Keratinocyte (primary cell): ENCODE measurements at regions not wholly inside any gene's neighbourhood (a gene's known extent, or its start where the extent isn't known, plus 50 kb on each side); places are given as distances from the start of the nearest gene placed in this dataset.
"Not testable (repeated sequence)": the region's sequence is repeated elsewhere in the genome, so short reads cannot be mapped to it uniquely, and the experiment has no call there.

Source experiments
- DNase-seq: peaks from one replicate; pipeline ENCODE4 v3.0.0-alpha.2; 2011; ENCODE audit warnings: low read depth, missing footprints, low spot score
- FAIRE-seq: peaks from 2 replicates; lab custom pipeline; 2011; peaks lifted over from hg19 to GRCh38; lab: Jason Lieb, UNC
- H2AFZ ChIP-seq: 2 replicates; pipeline ENCODE4 v1.6.0; 2012; ENCODE audit warnings: low read length, control low read depth, inconsistent platforms; ENCODE audit not compliant: control insufficient read depth
- H3K27ac ChIP-seq: 2 replicates; pipeline ENCODE4 v1.5.1; 2011; ENCODE audit warnings: low read length; ENCODE audit not compliant: control insufficient read depth, insufficient read depth
- H3K27me3 ChIP-seq: 3 replicates; pipeline ENCODE4 v1.6.0; 2011; ENCODE audit warnings: low read length; ENCODE audit not compliant: control insufficient read depth, insufficient read depth; ENCODE audit errors: extremely low read depth
- H3K36me3 ChIP-seq, 2 experiments: 2 replicates in 1 of 2; 3 replicates in 1 of 2; pipeline ENCODE4 v1.5.1; 2011; ENCODE audit warnings: low read length in 2 of 2, mild to moderate bottlenecking in 1 of 2; ENCODE audit not compliant: control insufficient read depth in 2 of 2, insufficient read depth in 2 of 2; ENCODE audit errors: extremely low read depth in 1 of 2
- H3K4me1 ChIP-seq: 3 replicates; pipeline ENCODE4 v1.5.1; 2011; ENCODE audit warnings: low read length; ENCODE audit not compliant: control insufficient read depth, insufficient read depth; ENCODE audit errors: extremely low read depth
- H3K4me2 ChIP-seq: 3 replicates; pipeline ENCODE4 v1.6.0; 2011; ENCODE audit warnings: low read depth, low read length; ENCODE audit not compliant: control insufficient read depth, insufficient read depth; ENCODE audit errors: extremely low read depth
- H3K4me3 ChIP-seq, 3 experiments: fragments of 200-600 bp in 1 of 3; sonication (generic) in 1 of 3; 2 replicates in 2 of 3; 3 replicates in 1 of 3; pipeline ENCODE4 v1.5.1; 2011 to 2016; ENCODE audit warnings: low read length in 3 of 3, mild to moderate bottlenecking in 3 of 3, control low read depth in 2 of 3, inconsistent platforms in 1 of 3, low read depth in 1 of 3, mixed read lengths in 1 of 3, mixed run types in 1 of 3, moderate library complexity in 1 of 3; ENCODE audit not compliant: control insufficient read depth in 2 of 3, insufficient read depth in 2 of 3; ENCODE audit errors: extremely low read depth in 1 of 3
- H3K79me2 ChIP-seq: 2 replicates; pipeline ENCODE4 v1.6.0; 2012; ENCODE audit warnings: low read length; ENCODE audit not compliant: control insufficient read depth, insufficient read depth
- H3K9ac ChIP-seq: 3 replicates; pipeline ENCODE4 v1.6.0; 2011; ENCODE audit warnings: low read length; ENCODE audit not compliant: control insufficient read depth, insufficient read depth; ENCODE audit errors: extremely low read depth
- H3K9me1 ChIP-seq: 3 replicates; pipeline ENCODE4 v1.6.0; 2011; ENCODE audit warnings: low read length; ENCODE audit not compliant: control insufficient read depth, insufficient read depth; ENCODE audit errors: extremely low read depth
- H3K9me3 ChIP-seq: 2 replicates; pipeline ENCODE4 v1.5.1; 2012; ENCODE audit warnings: low read depth, low read length; ENCODE audit not compliant: control insufficient read depth
- H4K20me1 ChIP-seq: 3 replicates; pipeline ENCODE4 v1.6.0; 2011; ENCODE audit warnings: low read length; ENCODE audit not compliant: control insufficient read depth, insufficient read depth; ENCODE audit errors: extremely low read depth
- EZH2 ChIP-seq: IDR thresholded peaks from one replicate; pipeline ENCODE4 v1.6.1; 2012; ENCODE audit warnings: inconsistent platforms, mild to moderate bottlenecking, low read length, moderate library complexity
- dilution Hi-C: fragments of 300-500 bp; cut with MboI; formaldehyde crosslinking; loops from one replicate; pipeline ENCODE4 v1.7.0; 2020; ENCODE audit warnings: low sequenced_read_pairs; ENCODE audit not compliant: extremely low pct_ligation_motif_present
- TF ChIP-seq, protein P1 (sequence below), 3 experiments: IDR thresholded peaks in 1 of 3; conservative IDR thresholded peaks in 1 of 3; optimal IDR thresholded peaks in 1 of 3; 2 replicates in 2 of 3; 3 replicates in 1 of 3; pipeline versions ENCODE3 to v1.5.1; 2011; ENCODE audit warnings: low read length in 3 of 3, mild to moderate bottlenecking in 3 of 3, moderate library complexity in 2 of 3, control low read depth in 1 of 3, inconsistent platforms in 1 of 3; ENCODE audit not compliant: insufficient read depth in 2 of 3; ENCODE audit errors: extremely low read depth in 1 of 3

DNA sequence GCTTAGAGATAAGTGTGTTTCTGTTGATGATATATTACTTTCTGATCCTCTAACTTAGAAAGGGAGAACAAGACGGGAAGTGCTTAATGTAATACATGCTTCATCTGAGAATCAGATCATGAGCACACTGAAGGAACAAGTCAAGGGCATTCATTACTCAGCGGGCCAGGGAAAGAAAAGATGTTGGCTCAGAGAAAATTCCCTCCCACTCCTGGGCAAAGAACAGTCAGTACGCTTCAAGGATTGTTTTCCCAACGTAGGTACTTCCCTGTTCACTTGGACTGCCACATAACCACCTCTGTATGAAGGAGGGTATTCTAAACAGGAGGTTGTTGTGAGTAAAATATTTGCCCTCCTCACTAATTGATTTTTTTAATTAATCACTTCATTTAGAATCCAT is 374.5 kb upstream of the FMR1 start:
- Histone ChIP-seq H2AFZ (no peak overlapping the region), H3K79me2 (no peaks in the 10 kb centered on the region), H3K9ac (no peak overlapping the region), H3K4me3 (no peak overlapping the region), H3K4me2 (no peak overlapping the region), H3K9me3 (no peaks in the 10 kb centered on the region), H3K9me1 (no peaks in the 10 kb centered on the region), H3K27ac (no peak overlapping the region), H3K27me3 (no peaks in the 10 kb centered on the region), H4K20me1 (no peaks in the 10 kb centered on the region), H3K36me3 (no peaks in the 10 kb centered on the region), H3K4me1 (no peaks in the 10 kb centered on the region)
- no peak for DNase-seq
- FAIRE-seq: no peak
- TF ChIP-seq, protein P1, sequence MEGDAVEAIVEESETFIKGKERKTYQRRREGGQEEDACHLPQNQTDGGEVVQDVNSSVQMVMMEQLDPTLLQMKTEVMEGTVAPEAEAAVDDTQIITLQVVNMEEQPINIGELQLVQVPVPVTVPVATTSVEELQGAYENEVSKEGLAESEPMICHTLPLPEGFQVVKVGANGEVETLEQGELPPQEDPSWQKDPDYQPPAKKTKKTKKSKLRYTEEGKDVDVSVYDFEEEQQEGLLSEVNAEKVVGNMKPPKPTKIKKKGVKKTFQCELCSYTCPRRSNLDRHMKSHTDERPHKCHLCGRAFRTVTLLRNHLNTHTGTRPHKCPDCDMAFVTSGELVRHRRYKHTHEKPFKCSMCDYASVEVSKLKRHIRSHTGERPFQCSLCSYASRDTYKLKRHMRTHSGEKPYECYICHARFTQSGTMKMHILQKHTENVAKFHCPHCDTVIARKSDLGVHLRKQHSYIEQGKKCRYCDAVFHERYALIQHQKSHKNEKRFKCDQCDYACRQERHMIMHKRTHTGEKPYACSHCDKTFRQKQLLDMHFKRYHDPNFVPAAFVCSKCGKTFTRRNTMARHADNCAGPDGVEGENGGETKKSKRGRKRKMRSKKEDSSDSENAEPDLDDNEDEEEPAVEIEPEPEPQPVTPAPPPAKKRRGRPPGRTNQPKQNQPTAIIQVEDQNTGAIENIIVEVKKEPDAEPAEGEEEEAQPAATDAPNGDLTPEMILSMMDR (optimal IDR thresholded peaks at IDR 0.05 in 1 of 3, IDR thresholded peaks at IDR 0.05 in 1 of 3, conservative IDR thresholded peaks at IDR 0.05 in 1 of 3; ENCODE audit: extremely low read depth in 1 of 3, insufficient read depth in 2 of 3, low read length in 3 of 3): no peak
- TF ChIP-seq EZH2: no peak
- dilution Hi-C loops: no loop called here

DNA sequence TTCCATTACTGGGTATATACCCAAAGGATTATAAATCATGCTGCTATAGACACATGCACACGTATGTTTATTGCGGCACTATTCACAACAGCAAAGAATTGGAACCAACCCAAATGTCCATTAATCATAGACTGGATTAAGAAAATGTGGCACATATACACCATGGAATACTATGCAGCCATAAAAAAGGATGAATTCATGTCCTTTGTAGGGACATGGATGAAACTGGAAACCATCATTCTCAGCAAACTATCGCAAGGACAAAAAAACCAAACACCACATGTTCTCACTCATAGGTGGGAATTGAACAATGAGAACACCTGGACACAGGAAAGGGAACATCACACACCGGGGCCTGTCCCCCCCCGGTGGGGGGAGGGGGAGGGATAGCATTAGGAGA is 363.7 kb upstream of the FMR1 start:
- H3K27me3 ChIP-seq, FAIRE-seq, DNase-seq, H3K27ac ChIP-seq, H3K4me2 ChIP-seq, H3K4me3 ChIP-seq, H3K36me3 ChIP-seq, dilution Hi-C loops, H2AFZ ChIP-seq, H3K9me1 ChIP-seq, H3K4me1 ChIP-seq, H3K79me2 ChIP-seq, H4K20me1 ChIP-seq, H3K9ac ChIP-seq, H3K9me3 ChIP-seq: not testable (repeated sequence)

DNA sequence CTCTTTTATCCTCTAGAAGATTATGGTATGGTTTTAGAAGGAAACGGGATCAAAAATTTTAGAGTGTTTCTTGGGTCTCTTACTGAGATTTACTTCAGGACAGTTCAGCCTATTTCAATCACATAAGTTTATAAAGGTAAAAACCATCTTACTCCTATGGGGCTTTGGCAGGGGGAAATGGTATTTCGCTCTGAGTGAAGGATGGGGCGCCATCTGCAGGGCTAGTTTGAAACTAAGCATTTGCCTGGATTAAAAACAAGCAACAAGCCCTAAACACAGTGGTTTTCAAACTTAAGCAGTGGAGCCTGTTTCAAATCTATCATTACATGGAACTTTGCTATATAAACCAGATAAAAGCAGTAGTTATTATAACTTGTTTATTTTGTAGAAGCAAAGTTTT is 361.5 kb upstream of the FMR1 start:
- Histone ChIP-seq H3K79me2 (no peaks in the 10 kb centered on the region), H3K9me3 (no peaks in the 10 kb centered on the region), H3K27ac (no peak overlapping the region), H3K4me1 (no peaks in the 10 kb centered on the region), H2AFZ (no peak overlapping the region), H3K4me2 (no peak overlapping the region), H3K36me3 (no peaks in the 10 kb centered on the region), H4K20me1 (no peaks in the 10 kb centered on the region), H3K9me1 (no peaks in the 10 kb centered on the region), H3K27me3 (no peaks in the 10 kb centered on the region), H3K4me3 (no peak overlapping the region), H3K9ac (no peak overlapping the region)
- TF ChIP-seq EZH2: no peak
- TF ChIP-seq, protein P1 (optimal IDR thresholded peaks at IDR 0.05 in 1 of 3, IDR thresholded peaks at IDR 0.05 in 1 of 3, conservative IDR thresholded peaks at IDR 0.05 in 1 of 3; ENCODE audit: extremely low read depth in 1 of 3, insufficient read depth in 2 of 3, low read length in 3 of 3): peak in 1 of 3 experiments; percentile 25
- dilution Hi-C loops: no loop called here
- no peak for DNase-seq
- no peak for FAIRE-seq
